ENCODE measurements at regions not wholly inside any gene's neighbourhood (a gene's known extent, or its start where the extent isn't known, plus 50 kb on each side); places are given as distances from the start of the nearest gene placed in this dataset.

GRCh38 chr21:27451116-27451515, 484.2 kb upstream of the ADAMTS5 start:
- FAIRE-seq (no peak), DNase-seq (ENCODE audit: low read depth, low spot score) (no peak)
- POLR2A ChIA-PET = no interaction called here
- Histone ChIP-seq H3K4me3 (replicated peaks in 1 of 3; ENCODE audit: insufficient read depth in 1 of 3, low read depth in 1 of 3, low read length in 3 of 3) (no peak overlapping the region), H3K9me1 (replicated peaks; ENCODE audit: control insufficient read depth, extremely low read depth, insufficient read depth, low read length) (no peaks in the 10 kb centered on the region), H3K36me3 (ENCODE audit: control insufficient read depth in 2 of 2, extremely low read depth in 1 of 2, insufficient read depth in 2 of 2, low read length in 2 of 2) (no peaks in the 10 kb centered on the region), H3K79me2 (ENCODE audit: control insufficient read depth, insufficient read depth, low read length) (no peaks in the 10 kb centered on the region), H3K4me2 (ENCODE audit: insufficient read depth, low read length) (no peak overlapping the region), H3K27ac (ENCODE audit: insufficient read depth, low read depth, low read length) (no peak overlapping the region), H3K9ac (replicated peaks; ENCODE audit: extremely low read depth, insufficient read depth, low read length) (no peak overlapping the region), H4K20me1 (replicated peaks; ENCODE audit: control insufficient read depth, extremely low read depth, insufficient read depth, low read length) (no peaks in the 10 kb centered on the region), H3K27me3 (ENCODE audit: control insufficient read depth in 2 of 2, insufficient read depth in 2 of 2, low read length in 2 of 2) (no peaks in the 10 kb centered on the region), H3K4me1 (ENCODE audit: control insufficient read depth, extremely low read depth, insufficient read depth, low read length) (peaks cover 3% of the 10 kb centered on the region), H2AFZ (ENCODE audit: low read depth, low read length) (no peak overlapping the region), H3K9me3 (replicated peaks; ENCODE audit: control insufficient read depth, insufficient read depth, low read length) (no peaks in the 10 kb centered on the region)
- CTCF ChIA-PET = interaction anchor here (0.7 to 2.5 kb wide), 3 partner anchors 13 to 510 kb away, joined by 3 to 6 read pairs (median 4); no protein-coding TSS in a partner anchor
- TF ChIP-seq POLR2AphosphoS5 (IDR thresholded peaks at IDR 0.05; ENCODE audit: insufficient read depth, low read depth, low read length) = no peak
- no peak for TF ChIP-seq MAX (IDR thresholded peaks at IDR 0.05; ENCODE audit: insufficient read depth, insufficient read length)
- no peak for TF ChIP-seq CTCF (IDR thresholded peaks at IDR 0.05; ENCODE audit: extremely low read depth in 1 of 2, insufficient read depth in 1 of 2, low read depth in 1 of 2, low read length in 2 of 2)
- TF ChIP-seq POLR2A (IDR thresholded peaks at IDR 0.05; ENCODE audit: low read depth, low read length) = no peak
- dilution Hi-C loops (cut with MboI; ENCODE audit: extremely low pct_ligation_motif_present, low sequenced_read_pairs) = no loop called here
- no TSS peak for BruUV-seq (replicated peaks)
- intact Hi-C loops (cut with micrococcal nuclease) = no loop called here

GRCh38 chr21:27450216-27450615, 483.3 kb upstream of the ADAMTS5 start:
- Histone ChIP-seq H3K27ac (ENCODE audit: insufficient read depth, low read depth, low read length) (no peak overlapping the region), H3K27me3 (ENCODE audit: control insufficient read depth in 2 of 2, insufficient read depth in 2 of 2, low read length in 2 of 2) (no peaks in the 10 kb centered on the region), H3K9me3 (replicated peaks; ENCODE audit: control insufficient read depth, insufficient read depth, low read length) (no peaks in the 10 kb centered on the region), H3K9ac (replicated peaks; ENCODE audit: extremely low read depth, insufficient read depth, low read length) (no peak overlapping the region), H3K4me1 (ENCODE audit: control insufficient read depth, extremely low read depth, insufficient read depth, low read length) (peaks cover 3% of the 10 kb centered on the region), H2AFZ (ENCODE audit: low read depth, low read length) (no peak overlapping the region), H4K20me1 (replicated peaks; ENCODE audit: control insufficient read depth, extremely low read depth, insufficient read depth, low read length) (no peaks in the 10 kb centered on the region), H3K4me2 (ENCODE audit: insufficient read depth, low read length) (no peak overlapping the region), H3K9me1 (replicated peaks; ENCODE audit: control insufficient read depth, extremely low read depth, insufficient read depth, low read length) (no peaks in the 10 kb centered on the region), H3K79me2 (ENCODE audit: control insufficient read depth, insufficient read depth, low read length) (no peaks in the 10 kb centered on the region), H3K36me3 (ENCODE audit: control insufficient read depth in 2 of 2, extremely low read depth in 1 of 2, insufficient read depth in 2 of 2, low read length in 2 of 2) (no peaks in the 10 kb centered on the region), H3K4me3 (replicated peaks in 1 of 3; ENCODE audit: insufficient read depth in 1 of 3, low read depth in 1 of 3, low read length in 3 of 3) (no peak overlapping the region)
- TF ChIP-seq POLR2AphosphoS5 (IDR thresholded peaks at IDR 0.05; ENCODE audit: insufficient read depth, low read depth, low read length) (no peak), MAX (IDR thresholded peaks at IDR 0.05; ENCODE audit: insufficient read depth, insufficient read length) (no peak), JUN (IDR thresholded peaks at IDR 0.05; ENCODE audit: borderline replicate concordance, insufficient read depth, insufficient read length, low read depth) (no peak), MYC (IDR thresholded peaks at IDR 0.05; ENCODE audit: low read depth, low read length) (no peak), EZH2 (IDR thresholded peaks at IDR 0.05; ENCODE audit: borderline replicate concordance, low read depth, low read length, severe bottlenecking) (no peak), POLR2A (IDR thresholded peaks at IDR 0.05; ENCODE audit: low read depth, low read length) (no peak), CTCF (IDR thresholded peaks at IDR 0.05; ENCODE audit: extremely low read depth in 1 of 2, insufficient read depth in 1 of 2, low read depth in 1 of 2, low read length in 2 of 2) (no peak), FOS (IDR thresholded peaks at IDR 0.05; ENCODE audit: borderline replicate concordance, insufficient read depth, low read length) (no peak), GATA2 (IDR thresholded peaks at IDR 0.05; ENCODE audit: insufficient read depth, insufficient read length, low read depth, low read length) (no peak)
- intact Hi-C loops (cut with micrococcal nuclease) (no loop called here), dilution Hi-C loops (cut with MboI; ENCODE audit: extremely low pct_ligation_motif_present, low sequenced_read_pairs) (no loop called here)
- POLR2A ChIA-PET = no interaction called here
- no TSS peak for BruUV-seq (replicated peaks)
- CTCF ChIA-PET = interaction anchor here (1.7 to 2.5 kb wide), 2 partner anchors 12 to 27 kb away, joined by 4 to 6 read pairs; no protein-coding TSS in a partner anchor
- FAIRE-seq (no peak), DNase-seq (ENCODE audit: low read depth, low spot score) (peak; percentile 69)
